GM18520 (cell line): ENCODE measurements at regions not wholly inside any gene's neighbourhood (a gene's known extent, or its start where the extent isn't known, plus 50 kb on each side); places are given as distances from the start of the nearest gene placed in this dataset.

Source experiments
- ATAC-seq: cut with Tn5 transposase; IDR thresholded peaks from one replicate; pipeline ENCODE4 v1.9.1; 2021; ENCODE audit not compliant: unreplicated experiment

GRCh38 chr1:175829845-175830244 lies 86.5 kb upstream of the TNR start:
- ATAC-seq, result no peak

DNA sequence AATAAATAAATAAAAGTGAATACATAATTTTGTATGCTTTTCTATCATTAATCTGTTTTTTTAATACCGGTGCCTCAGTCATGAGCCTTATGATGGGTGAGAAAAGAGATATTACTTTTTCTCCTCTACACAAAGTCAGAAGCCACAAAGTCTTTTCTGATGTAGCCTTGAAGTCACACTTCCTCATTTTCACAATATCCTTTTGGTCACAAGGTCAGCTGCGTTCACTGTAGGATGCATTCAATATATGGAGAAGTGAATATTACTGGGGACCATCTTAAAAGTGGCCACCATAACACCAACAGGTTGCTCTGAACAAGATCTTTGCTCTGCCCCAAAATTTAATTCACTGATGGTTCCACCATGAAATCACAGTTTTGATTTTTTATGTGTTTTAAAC lies 83.3 kb upstream of the TNR start:
- ATAC-seq, result no peak

GRCh38 chr1:175824079-175824478 lies 80.7 kb upstream of the TNR start:
- no peak for ATAC-seq

- no peak for ATAC-seq
These were observed 80.0 kb upstream of the TNR start for GRCh38 chr1:175823406-175823805.

- no peak for ATAC-seq
These were observed 79.2 kb upstream of the TNR start for GRCh38 chr1:175822580-175822979.

DNA sequence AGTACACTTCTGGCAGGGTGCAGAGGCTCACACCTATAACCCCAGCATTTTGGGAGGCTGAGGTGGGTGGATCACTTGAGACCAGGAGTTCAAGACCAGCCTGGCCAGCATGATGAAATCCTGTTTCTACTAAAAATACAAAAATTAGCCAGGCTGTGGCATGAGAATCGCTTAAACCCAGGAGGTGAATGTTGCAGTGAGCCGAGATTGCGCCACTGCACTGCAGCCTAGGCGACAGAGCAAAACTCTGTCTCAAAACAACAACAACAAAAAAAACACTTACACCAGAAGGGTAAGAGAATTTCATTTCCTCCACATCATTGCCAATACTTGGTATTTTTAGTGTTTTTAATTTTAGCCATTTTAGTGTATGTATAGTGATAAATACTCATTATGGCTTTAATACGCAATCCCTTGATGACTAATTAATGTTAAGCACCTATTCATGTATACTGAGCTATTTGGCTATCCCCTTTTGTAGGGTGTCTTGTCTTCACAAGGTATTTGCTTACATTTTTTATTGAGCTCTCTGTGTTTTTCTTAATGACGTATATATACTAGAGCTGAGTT lies 77.1 kb upstream of the TNR start:
- ATAC-seq, result no peak

- ATAC-seq, result no peak
These were observed 75.5 kb upstream of the TNR start for GRCh38 chr1:175818929-175819328.

DNA sequence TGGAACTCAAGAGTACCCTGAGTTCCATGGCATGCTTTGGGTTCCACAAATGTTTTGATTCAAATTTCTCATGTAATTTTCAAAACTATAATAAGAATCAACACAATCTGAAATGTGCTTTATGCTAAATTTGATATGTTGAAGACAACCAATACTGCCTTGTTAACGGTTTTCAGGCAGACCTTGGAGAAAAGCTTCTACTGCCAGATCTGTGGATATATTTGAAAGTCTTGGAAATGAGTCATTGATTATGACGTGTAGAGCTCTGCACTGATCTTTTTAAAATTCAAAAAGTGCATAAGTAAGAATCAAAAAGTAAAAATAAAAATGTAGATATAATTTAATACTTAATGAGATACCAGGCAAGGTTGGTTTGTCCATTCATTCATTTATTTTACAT lies 74.0 kb upstream of the TNR start:
- no peak for ATAC-seq

DNA sequence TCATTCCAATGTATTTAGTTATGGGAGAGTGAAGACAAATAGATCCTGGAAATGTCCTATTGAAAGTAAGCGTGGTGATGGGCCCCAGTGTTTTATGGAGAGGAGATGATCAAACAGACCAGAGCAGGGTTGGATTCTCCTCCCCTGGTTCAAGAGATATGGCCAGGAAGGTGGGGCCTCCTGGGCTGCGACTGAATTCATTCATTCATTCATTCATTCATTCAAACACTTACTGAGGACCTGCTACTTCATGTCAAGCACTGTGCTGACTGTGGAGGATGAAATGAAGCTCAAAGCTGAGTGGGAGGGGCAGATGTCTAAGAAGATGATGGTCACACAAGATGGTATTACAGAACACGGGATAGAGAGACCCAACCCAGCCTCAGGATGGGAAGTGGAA lies 71.5 kb upstream of the TNR start:
- no peak for ATAC-seq

DNA sequence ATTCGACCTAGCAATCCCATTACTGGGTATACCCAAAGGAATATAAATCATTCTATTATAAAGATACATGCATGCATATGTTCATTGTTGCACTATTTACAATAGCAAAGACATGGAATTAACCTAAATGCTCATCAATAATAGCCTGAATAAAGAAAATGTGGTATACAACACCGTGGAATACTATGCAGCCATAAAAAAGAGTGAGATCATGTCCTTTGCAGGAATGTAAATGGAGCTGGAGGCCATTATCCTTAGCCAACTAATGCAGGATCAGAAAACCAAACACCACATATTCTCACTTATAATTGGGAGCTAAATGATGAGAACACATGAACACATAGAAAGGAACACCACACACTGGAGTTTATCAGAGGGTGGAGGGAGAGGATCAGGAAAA lies 69.5 kb upstream of the TNR start:
- no peak for ATAC-seq

GRCh38 chr1:175810305-175810704 lies 66.9 kb upstream of the TNR start:
- ATAC-seq, result no peak

DNA sequence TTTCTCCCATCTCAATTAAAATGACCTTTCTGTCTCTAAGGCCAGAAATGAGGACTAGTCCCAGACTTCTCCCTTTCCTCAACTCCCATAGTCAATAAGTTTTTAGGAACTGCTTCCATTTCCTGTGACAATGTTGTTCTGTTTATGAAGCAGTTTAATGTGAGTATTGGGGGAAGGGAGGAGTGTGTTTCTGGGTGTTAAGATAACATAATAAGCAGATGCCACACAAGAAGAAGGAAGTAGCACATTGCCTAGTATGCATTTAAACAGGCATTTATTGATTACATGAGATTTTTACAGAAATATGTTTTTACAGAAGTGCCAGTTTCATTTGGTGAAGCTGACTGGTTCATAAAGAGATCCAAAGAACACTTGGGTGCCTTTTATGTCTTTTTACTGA lies 65.6 kb upstream of the TNR start:
- no peak for ATAC-seq

- no peak for ATAC-seq
These were observed 65.2 kb upstream of the TNR start for GRCh38 chr1:175808573-175808972.

- ATAC-seq, result no peak
These were observed 61.2 kb upstream of the TNR start for GRCh38 chr1:175804561-175804960.

- no peak for ATAC-seq
These were observed 60.0 kb upstream of the TNR start for GRCh38 chr1:175803413-175803812.

DNA sequence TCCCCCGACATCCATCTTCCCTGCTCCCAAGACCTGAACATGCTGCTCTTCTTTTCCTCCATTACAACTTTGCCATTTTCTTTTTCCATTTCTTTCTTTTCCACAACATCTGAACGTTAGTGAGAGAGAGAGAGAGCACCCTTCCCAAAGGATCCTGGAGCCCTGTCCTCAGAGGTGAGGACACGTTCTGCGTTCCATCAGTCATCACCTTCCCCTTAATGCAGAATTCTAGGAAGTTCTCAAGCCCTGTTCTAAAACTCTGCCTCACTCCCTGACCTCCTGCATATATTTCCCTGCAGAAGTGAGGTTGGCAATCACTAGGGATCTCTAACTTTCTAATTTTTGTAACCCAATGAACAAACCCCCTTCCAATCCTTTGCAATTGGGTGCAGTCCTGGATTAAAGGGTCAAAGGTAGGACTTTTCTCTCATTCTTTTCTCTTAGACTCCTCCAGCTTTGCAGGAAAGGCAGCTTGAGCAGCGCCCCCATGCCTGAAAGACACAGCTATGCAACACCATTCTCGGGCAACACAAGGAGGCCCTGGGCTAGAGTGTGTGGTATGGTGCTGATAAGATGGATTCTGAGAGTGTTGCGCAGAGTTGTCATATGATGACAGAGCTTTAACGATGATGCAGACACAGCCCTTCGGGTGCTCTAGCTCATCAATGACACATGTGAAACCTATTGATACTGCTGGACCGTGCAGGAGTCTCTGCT lies 59.2 kb upstream of the TNR start:
- ATAC-seq, result no peak

DNA sequence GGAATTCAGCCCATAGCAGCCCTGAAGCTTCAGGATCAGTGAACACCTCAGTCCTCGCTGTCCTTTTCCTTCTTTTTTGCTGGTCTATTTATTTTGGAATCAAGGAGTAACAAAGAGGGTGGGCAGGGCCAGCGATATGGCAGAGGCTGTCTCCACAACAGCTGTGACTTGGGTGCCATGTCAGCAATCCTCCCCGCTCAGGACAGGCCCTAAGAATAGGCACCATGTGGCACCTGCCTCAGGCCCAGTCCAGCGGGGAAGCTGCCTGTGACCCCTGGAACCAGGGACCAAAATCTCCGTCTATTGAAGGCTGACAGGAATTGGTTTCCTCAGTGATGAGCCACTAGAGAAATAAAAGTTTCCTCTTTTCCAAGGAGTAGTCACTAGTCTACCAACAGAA lies 58.6 kb upstream of the TNR start:
- no peak for ATAC-seq

- no peak for ATAC-seq
These were observed 54.2 kb upstream of the TNR start for GRCh38 chr1:175797576-175797975.

DNA sequence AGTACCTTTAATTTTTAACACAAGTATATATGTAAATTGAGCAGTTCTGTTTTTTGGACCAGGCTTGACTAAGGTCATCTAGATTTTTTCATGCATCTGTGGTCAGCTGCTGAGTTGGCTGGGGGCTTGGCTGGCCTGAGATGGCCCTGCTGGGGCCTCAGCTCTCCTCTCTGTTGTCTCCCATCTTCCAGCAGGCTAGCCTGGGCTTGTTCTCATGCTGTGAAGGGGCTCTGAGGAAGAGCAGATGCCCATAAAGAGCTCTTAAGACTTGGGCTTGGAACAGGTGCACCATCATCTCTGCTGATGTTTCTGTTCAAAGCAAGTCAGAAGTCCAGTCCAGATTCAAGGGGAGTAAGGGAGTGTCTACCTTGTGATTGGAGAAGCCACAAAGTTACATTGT lies 51.2 kb upstream of the TNR start:
- no peak for ATAC-seq

- no peak for ATAC-seq
These were observed 50.2 kb upstream of the TNR start for GRCh38 chr1:175793617-175794016.
